ENCODE measurements at regions not wholly inside any gene's neighbourhood (a gene's known extent, or its start where the extent isn't known, plus 50 kb on each side); places are given as distances from the start of the nearest gene placed in this dataset.
A peak's percentile ranks its signal among the peaks of the same experiment; 100 is the strongest.

DNA sequence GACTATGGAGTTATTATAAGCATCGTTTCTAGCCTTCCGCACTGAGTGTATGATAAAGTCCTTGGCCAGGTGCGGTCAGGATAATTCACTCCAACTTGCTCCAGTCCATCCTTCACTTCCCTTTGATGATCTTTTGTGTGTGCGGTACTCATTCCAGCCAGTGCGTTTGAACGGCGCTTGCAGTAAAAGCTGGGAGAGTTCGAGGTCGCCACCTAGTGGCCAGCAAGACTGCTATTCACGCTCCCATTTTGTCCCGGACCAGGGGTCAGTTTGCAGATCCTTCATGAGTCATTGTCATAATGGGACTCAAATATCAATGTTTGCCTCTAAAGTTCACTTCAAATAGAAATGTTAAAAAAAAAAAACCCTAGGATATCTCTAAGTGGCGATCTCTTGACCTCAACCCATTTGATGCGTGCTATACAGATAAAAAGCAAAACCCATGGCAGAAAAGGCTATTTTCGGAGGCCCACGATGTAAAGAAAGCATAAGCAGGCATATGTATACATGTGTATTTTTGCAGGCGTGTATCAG lies 417.1 kb downstream of the TMEM114 start:
- Mint-ChIP-seq H3K4me3 (ENCODE audit: unreplicated experiment) (no peak overlapping the region), H3K4me1 (ENCODE audit: low read depth, unreplicated experiment) (no peaks in the 10 kb centered on the region), H3K9me3 (ENCODE audit: unreplicated experiment) (peaks cover 5% of the 10 kb centered on the region), H3K36me3 (ENCODE audit: unreplicated experiment) (peaks cover 8% of the 10 kb centered on the region), H3K27me3 (ENCODE audit: unreplicated experiment) (no peaks in the 10 kb centered on the region), H3K27ac (ENCODE audit: unreplicated experiment) (no peak overlapping the region)
- TF ChIP-seq, protein P1, sequence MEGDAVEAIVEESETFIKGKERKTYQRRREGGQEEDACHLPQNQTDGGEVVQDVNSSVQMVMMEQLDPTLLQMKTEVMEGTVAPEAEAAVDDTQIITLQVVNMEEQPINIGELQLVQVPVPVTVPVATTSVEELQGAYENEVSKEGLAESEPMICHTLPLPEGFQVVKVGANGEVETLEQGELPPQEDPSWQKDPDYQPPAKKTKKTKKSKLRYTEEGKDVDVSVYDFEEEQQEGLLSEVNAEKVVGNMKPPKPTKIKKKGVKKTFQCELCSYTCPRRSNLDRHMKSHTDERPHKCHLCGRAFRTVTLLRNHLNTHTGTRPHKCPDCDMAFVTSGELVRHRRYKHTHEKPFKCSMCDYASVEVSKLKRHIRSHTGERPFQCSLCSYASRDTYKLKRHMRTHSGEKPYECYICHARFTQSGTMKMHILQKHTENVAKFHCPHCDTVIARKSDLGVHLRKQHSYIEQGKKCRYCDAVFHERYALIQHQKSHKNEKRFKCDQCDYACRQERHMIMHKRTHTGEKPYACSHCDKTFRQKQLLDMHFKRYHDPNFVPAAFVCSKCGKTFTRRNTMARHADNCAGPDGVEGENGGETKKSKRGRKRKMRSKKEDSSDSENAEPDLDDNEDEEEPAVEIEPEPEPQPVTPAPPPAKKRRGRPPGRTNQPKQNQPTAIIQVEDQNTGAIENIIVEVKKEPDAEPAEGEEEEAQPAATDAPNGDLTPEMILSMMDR (IDR thresholded peaks at IDR 0.05; ENCODE audit: partially characterized antibody, unreplicated experiment): peak; percentile 87
- DNase-seq: peak; percentile 68

DNA sequence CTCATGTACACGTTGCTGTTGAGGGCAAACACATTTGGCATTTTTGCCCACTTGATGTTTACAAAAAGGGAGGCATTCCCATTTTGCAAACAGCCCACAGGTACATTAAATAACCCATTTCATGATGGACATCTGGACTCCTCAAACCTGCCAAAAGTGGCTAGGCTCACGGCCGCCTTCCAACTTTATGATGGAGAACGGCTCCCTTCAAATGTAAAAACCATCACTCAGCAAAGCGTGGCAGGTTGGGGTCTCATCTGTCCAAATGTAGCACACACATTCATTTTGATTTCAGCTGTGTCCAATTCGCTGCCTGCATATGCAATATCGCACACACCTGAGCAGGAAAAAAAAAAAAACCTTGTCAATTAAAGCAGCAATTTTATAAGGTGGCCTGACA lies 417.8 kb downstream of the TMEM114 start:
- H3K4me3 Mint-ChIP-seq (ENCODE audit: unreplicated experiment): no peak overlapping the region
- no peak overlapping the region for H3K27ac Mint-ChIP-seq (ENCODE audit: unreplicated experiment)
- H3K36me3 Mint-ChIP-seq (ENCODE audit: unreplicated experiment): peaks cover 8% of the 10 kb centered on the region
- no peak for DNase-seq
- no peaks in the 10 kb centered on the region for H3K4me1 Mint-ChIP-seq (ENCODE audit: low read depth, unreplicated experiment)
- peaks cover 3% of the 10 kb centered on the region for H3K9me3 Mint-ChIP-seq (ENCODE audit: unreplicated experiment)
- TF ChIP-seq, protein P1 (IDR thresholded peaks at IDR 0.05; ENCODE audit: partially characterized antibody, unreplicated experiment): no peak
- no peaks in the 10 kb centered on the region for H3K27me3 Mint-ChIP-seq (ENCODE audit: unreplicated experiment)

DNA sequence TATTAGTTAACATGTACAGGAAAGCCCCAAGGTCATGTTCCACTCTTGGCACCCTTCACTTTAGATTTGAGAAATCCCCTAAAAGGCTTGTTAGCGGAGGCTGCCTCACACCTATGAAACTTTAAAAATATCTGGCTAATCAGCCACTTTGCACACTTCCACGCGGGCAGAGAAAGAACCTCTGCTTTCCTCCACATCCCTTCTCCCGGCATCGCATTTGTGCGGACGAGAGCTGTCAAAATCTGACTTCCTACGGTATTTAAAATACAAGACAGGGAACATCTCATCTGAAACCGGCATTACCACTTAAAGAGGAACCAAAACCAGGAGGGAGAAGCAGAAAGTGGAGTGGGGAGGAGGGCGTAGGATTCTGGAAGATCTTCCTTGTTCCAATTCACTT lies 422.3 kb downstream of the TMEM114 start:
- H3K27ac Mint-ChIP-seq (ENCODE audit: unreplicated experiment): no peak overlapping the region

DNA sequence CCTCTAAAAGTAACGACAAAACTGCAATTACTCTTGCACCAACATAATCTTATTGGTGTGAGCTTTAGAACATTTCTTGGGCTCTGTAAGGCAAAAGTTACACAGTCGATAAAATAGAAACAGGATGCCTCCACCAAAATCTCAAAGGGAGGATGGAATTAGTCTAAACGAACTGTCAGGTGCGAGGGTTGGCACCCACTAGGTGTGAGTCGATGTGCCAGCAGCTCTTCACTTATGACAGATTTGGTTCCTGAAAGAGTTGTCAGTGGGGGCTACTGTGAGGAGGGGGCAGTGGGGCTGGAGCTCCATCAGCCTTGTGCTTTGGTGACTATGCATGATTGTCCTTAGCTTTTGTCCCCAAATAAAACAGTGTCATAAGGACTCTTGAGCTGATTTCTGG lies 422.9 kb downstream of the TMEM114 start:
- TF ChIP-seq, protein P1 (IDR thresholded peaks at IDR 0.05; ENCODE audit: partially characterized antibody, unreplicated experiment): no peak
- Mint-ChIP-seq H3K27me3 (ENCODE audit: unreplicated experiment) (no peaks in the 10 kb centered on the region), H3K36me3 (ENCODE audit: unreplicated experiment) (peaks cover 8% of the 10 kb centered on the region), H3K27ac (ENCODE audit: unreplicated experiment) (no peak overlapping the region), H3K9me3 (ENCODE audit: unreplicated experiment) (peaks cover 3% of the 10 kb centered on the region), H3K4me1 (ENCODE audit: low read depth, unreplicated experiment) (no peaks in the 10 kb centered on the region), H3K4me3 (ENCODE audit: unreplicated experiment) (no peak overlapping the region)
- no peak for DNase-seq

More for the DNA sequence above, 422.3 kb downstream of the TMEM114 start:
- Mint-ChIP-seq H3K36me3 (ENCODE audit: unreplicated experiment) (peaks cover 8% of the 10 kb centered on the region), H3K4me3 (ENCODE audit: unreplicated experiment) (no peak overlapping the region), H3K27me3 (ENCODE audit: unreplicated experiment) (no peaks in the 10 kb centered on the region), H3K4me1 (ENCODE audit: low read depth, unreplicated experiment) (no peaks in the 10 kb centered on the region), H3K9me3 (ENCODE audit: unreplicated experiment) (peaks cover 3% of the 10 kb centered on the region)
- TF ChIP-seq, protein P1 (IDR thresholded peaks at IDR 0.05; ENCODE audit: partially characterized antibody, unreplicated experiment): no peak
- DNase-seq: no peak

DNA sequence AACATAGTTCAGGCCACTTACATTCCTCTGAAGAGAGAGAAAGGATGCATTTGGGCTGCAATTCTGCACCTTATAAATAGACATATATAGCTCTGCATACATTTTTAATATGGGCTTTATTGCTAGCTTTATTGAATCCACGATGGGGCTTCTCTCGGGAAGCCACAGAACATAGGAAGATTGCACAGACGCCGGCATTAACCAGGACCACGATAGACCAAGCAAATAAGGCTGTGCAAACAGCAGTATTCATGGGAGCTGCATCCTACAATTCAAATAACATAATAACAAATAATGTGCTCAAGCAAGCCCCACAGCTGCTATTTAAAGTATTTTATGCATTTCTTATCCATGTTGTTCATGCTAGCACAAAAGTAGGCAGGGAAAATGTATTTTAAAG lies 432.3 kb downstream of the TMEM114 start:
- no peak overlapping the region for H3K27ac Mint-ChIP-seq (ENCODE audit: unreplicated experiment)
- no peaks in the 10 kb centered on the region for H3K27me3 Mint-ChIP-seq (ENCODE audit: unreplicated experiment)
- no peak overlapping the region for H3K4me3 Mint-ChIP-seq (ENCODE audit: unreplicated experiment)
- H3K4me1 Mint-ChIP-seq (ENCODE audit: low read depth, unreplicated experiment): no peaks in the 10 kb centered on the region
- H3K9me3 Mint-ChIP-seq (ENCODE audit: unreplicated experiment): peaks cover 4% of the 10 kb centered on the region
- TF ChIP-seq, protein P1 (IDR thresholded peaks at IDR 0.05; ENCODE audit: partially characterized antibody, unreplicated experiment): no peak
- no peak for DNase-seq
- peaks cover 18% of the 10 kb centered on the region for H3K36me3 Mint-ChIP-seq (ENCODE audit: unreplicated experiment)

All from glutamatergic neuron (in vitro differentiated cells).